GM23338 (cell line): ENCODE measurements at regions not wholly inside any gene's neighbourhood (a gene's known extent, or its start where the extent isn't known, plus 50 kb on each side); places are given as distances from the start of the nearest gene placed in this dataset.

Experiments used
- ATAC-seq: fragments of 200-7000 bp; cut with Tn5 transposase; 3 replicates; pipeline ENCODE4 v1.9.1; 2020
- DNase-seq: peaks from one replicate; pipeline ENCODE4 v3.0.0-alpha.2; 2015; ENCODE audit warnings: low spot score
- H2AFZ ChIP-seq: fragments of 200-600 bp; sonication (generic); 2 replicates; pipeline ENCODE4 v1.8.0; 2016; ENCODE audit warnings: antibody characterized with exemption, mild to moderate bottlenecking, moderate library complexity
- H3F3A ChIP-seq: fragments of 200-600 bp; sonication (generic); replicated peaks from 2 replicates; pipeline ENCODE4 v1.8.0; 2017; ENCODE audit warnings: antibody characterized with exemption, mixed run types, low read depth
- H3K27ac ChIP-seq: fragments of 200-600 bp; sonication (generic); 2 replicates; pipeline ENCODE4 v1.6.1; 2016; ENCODE audit warnings: low read depth
- H3K27me3 ChIP-seq: fragments of 200-600 bp; sonication (generic); 2 replicates; pipeline ENCODE4 v1.8.0; 2016; ENCODE audit warnings: mild to moderate bottlenecking, mixed run types, moderate library complexity; ENCODE audit not compliant: insufficient read depth
- H3K36me3 ChIP-seq: fragments of 200-600 bp; sonication (generic); 2 replicates; pipeline ENCODE4 v1.8.0; 2016; ENCODE audit warnings: mild to moderate bottlenecking; ENCODE audit not compliant: insufficient read depth
- H3K4me1 ChIP-seq: fragments of 200-600 bp; sonication (generic); 2 replicates; pipeline ENCODE4 v1.8.0; 2016; ENCODE audit warnings: mild to moderate bottlenecking, moderate library complexity; ENCODE audit not compliant: insufficient read depth
- H3K4me2 ChIP-seq: fragments of 200-600 bp; sonication (generic); 2 replicates; pipeline ENCODE4 v1.7.1; 2017; ENCODE audit warnings: mixed run types
- H3K4me3 ChIP-seq: fragments of 200-600 bp; sonication (generic); 2 replicates; pipeline ENCODE4 v1.6.1; 2016; ENCODE audit warnings: mixed run types
- H3K79me2 ChIP-seq: fragments of 200-600 bp; sonication (generic); replicated peaks from 2 replicates; pipeline ENCODE4 v1.8.0; 2017; ENCODE audit warnings: mild to moderate bottlenecking; ENCODE audit not compliant: insufficient read depth
- H3K9me2 ChIP-seq: fragments of 200-600 bp; sonication (generic); 2 replicates; pipeline ENCODE4 v1.8.0; 2017; ENCODE audit not compliant: insufficient read depth
- H4K20me1 ChIP-seq: fragments of 200-600 bp; sonication (generic); replicated peaks from 2 replicates; pipeline ENCODE4 v1.8.0; 2017; ENCODE audit warnings: mild to moderate bottlenecking; ENCODE audit not compliant: insufficient read depth
- H3K27ac Mint-ChIP-seq: 2 replicates; pipeline ENCODE4 v1.8.0; 2020; ENCODE audit warnings: inconsistent platforms, mild to moderate bottlenecking, moderate library complexity, mixed read lengths
- H3K27me3 Mint-ChIP-seq: 3 replicates; pipeline ENCODE4 v1.8.0; 2022; ENCODE audit warnings: low read depth, mild to moderate bottlenecking, moderate library complexity, mixed read lengths, inconsistent platforms; ENCODE audit not compliant: insufficient read depth, poor library complexity
- H3K36me3 Mint-ChIP-seq: 3 replicates; pipeline ENCODE4 v1.8.0; 2021; ENCODE audit warnings: low read depth, mild to moderate bottlenecking, inconsistent platforms, moderate library complexity, mixed read lengths
- H3K4me1 Mint-ChIP-seq: 3 replicates; pipeline ENCODE4 v1.8.0; 2020; ENCODE audit warnings: mild to moderate bottlenecking, inconsistent platforms, mixed read lengths
- H3K4me3 Mint-ChIP-seq: 3 replicates; pipeline ENCODE4 v1.8.0; 2021; ENCODE audit warnings: moderate library complexity, mild to moderate bottlenecking, inconsistent platforms, mixed read lengths
- H3K9me3 Mint-ChIP-seq: 3 replicates; pipeline ENCODE4 v1.8.0; 2020; ENCODE audit warnings: moderate library complexity, mild to moderate bottlenecking, inconsistent platforms, mixed read lengths
- CREB1 ChIP-seq: fragments of 250-450 bp; sonication (Bioruptor Pico); IDR thresholded peaks from 2 replicates; pipeline ENCODE4 v1.5.0; 2020; ENCODE audit warnings: low read depth, mild to moderate bottlenecking, moderate library complexity
- CTCF ChIP-seq, 2 experiments: fragments of 200-600 bp in 1 of 2; sonication (generic) in 1 of 2; conservative IDR thresholded peaks; 2 replicates each; pipeline versions ENCODE4 v1.5.1 to v1.6.1; 2016 to 2017; ENCODE audit warnings: antibody characterized with exemption in 2 of 2, low read depth in 2 of 2, mild to moderate bottlenecking in 2 of 2, moderate library complexity in 1 of 2
- EZH2 ChIP-seq: fragments of 200-600 bp; sonication (generic); IDR thresholded peaks from one replicate; pipeline ENCODE4 v1.8.0; 2017; ENCODE audit warnings: antibody characterized with exemption, mild to moderate bottlenecking, low read depth; ENCODE audit not compliant: unreplicated experiment
- EZH2phosphoT487 ChIP-seq: fragments of 200-600 bp; sonication (generic); IDR thresholded peaks from one replicate; pipeline ENCODE4 v1.8.1; 2018; ENCODE audit warnings: antibody characterized with exemption; ENCODE audit not compliant: unreplicated experiment
- JUNB ChIP-seq: IDR thresholded peaks from one replicate; pipeline ENCODE4 v1.6.1; 2016; ENCODE audit warnings: antibody characterized with exemption; ENCODE audit not compliant: unreplicated experiment
- NANOG ChIP-seq: IDR thresholded peaks from 2 replicates; pipeline ENCODE4 v1.6.1; 2016; ENCODE audit warnings: antibody characterized with exemption, borderline replicate concordance
- POLR2AphosphoS5 ChIP-seq: IDR thresholded peaks from 2 replicates; pipeline ENCODE4 v1.6.1; 2016; ENCODE audit warnings: antibody characterized with exemption, low read depth
- STAT1 ChIP-seq: IDR thresholded peaks from one replicate; pipeline ENCODE4 v1.6.1; 2016; ENCODE audit warnings: antibody characterized with exemption; ENCODE audit not compliant: unreplicated experiment
- ZNF114 ChIP-seq: fragments of 250-450 bp; sonication (Bioruptor Pico); IDR thresholded peaks from 2 replicates; pipeline ENCODE4 v1.5.0; 2020; ENCODE audit warnings: mild to moderate bottlenecking, moderate library complexity
- ZNF331 ChIP-seq: fragments of 250-450 bp; sonication (Bioruptor Pico); IDR thresholded peaks from 2 replicates; pipeline ENCODE4 v1.5.0; 2020; ENCODE audit warnings: low read depth, mild to moderate bottlenecking, moderate library complexity
- TF ChIP-seq, protein P1 (sequence below): IDR thresholded peaks from one replicate; pipeline ENCODE4 v1.6.1; 2018; ENCODE audit warnings: antibody characterized with exemption; ENCODE audit not compliant: unreplicated experiment
- TF ChIP-seq, protein P2 (sequence below): IDR thresholded peaks from 2 replicates; pipeline ENCODE4 v1.6.1; 2016; ENCODE audit warnings: antibody characterized with exemption

DNA sequence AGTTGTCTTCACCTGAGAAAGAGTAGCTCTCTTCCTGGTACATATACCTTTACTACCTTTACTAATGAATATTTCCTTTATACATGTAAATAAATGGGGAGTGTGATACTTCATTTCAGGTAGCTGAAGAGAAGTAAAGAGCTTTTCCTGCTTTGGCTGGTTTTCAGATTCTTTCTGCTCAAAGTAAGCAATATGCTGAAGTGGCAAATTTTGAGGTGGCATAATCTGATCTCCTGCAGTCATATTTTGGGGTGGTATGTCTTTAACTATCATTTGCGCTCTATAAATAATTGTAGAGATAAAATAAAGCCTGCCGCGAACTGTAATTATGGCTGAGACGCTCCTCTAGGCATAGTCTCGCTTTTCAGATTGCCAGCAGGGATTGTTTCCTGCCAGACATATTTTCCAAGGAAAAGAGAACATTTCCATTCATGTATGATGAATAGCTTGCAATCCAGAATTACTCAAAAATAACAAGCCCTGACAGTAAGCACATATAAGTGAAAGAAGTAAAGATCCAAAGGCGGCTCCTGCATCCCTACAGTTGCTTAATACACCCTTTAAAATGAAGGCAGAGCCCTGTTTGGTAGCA lies 200.7 kb downstream of the C12orf50 start (continued):
- TF ChIP-seq, protein P1, sequence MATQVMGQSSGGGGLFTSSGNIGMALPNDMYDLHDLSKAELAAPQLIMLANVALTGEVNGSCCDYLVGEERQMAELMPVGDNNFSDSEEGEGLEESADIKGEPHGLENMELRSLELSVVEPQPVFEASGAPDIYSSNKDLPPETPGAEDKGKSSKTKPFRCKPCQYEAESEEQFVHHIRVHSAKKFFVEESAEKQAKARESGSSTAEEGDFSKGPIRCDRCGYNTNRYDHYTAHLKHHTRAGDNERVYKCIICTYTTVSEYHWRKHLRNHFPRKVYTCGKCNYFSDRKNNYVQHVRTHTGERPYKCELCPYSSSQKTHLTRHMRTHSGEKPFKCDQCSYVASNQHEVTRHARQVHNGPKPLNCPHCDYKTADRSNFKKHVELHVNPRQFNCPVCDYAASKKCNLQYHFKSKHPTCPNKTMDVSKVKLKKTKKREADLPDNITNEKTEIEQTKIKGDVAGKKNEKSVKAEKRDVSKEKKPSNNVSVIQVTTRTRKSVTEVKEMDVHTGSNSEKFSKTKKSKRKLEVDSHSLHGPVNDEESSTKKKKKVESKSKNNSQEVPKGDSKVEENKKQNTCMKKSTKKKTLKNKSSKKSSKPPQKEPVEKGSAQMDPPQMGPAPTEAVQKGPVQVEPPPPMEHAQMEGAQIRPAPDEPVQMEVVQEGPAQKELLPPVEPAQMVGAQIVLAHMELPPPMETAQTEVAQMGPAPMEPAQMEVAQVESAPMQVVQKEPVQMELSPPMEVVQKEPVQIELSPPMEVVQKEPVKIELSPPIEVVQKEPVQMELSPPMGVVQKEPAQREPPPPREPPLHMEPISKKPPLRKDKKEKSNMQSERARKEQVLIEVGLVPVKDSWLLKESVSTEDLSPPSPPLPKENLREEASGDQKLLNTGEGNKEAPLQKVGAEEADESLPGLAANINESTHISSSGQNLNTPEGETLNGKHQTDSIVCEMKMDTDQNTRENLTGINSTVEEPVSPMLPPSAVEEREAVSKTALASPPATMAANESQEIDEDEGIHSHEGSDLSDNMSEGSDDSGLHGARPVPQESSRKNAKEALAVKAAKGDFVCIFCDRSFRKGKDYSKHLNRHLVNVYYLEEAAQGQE: no peak
- TF ChIP-seq EZH2 (no peak), POLR2AphosphoS5 (no peak), STAT1 (no peak)

GRCh38 chr12:87827638-87828264 lies 201.4 kb downstream of the C12orf50 start:
- Mint-ChIP-seq H3K9me3 (no peaks in the 10 kb centered on the region), H3K4me1 (no peaks in the 10 kb centered on the region), H3K36me3 (no peaks in the 10 kb centered on the region), H3K27ac (no peak overlapping the region), H3K27me3 (no peaks in the 10 kb centered on the region), H3K4me3 (no peak overlapping the region)
- TF ChIP-seq ZNF114 (no peak), EZH2phosphoT487 (no peak), CTCF (conservative IDR thresholded peaks at IDR 0.05; ENCODE audit: low read depth in 2 of 2) (no peak), EZH2 (no peak), JUNB (no peak), ZNF331 (CRISPR knock-in tag) (no peak), NANOG (no peak), POLR2AphosphoS5 (no peak), CREB1 (no peak)
- TF ChIP-seq, protein P2, sequence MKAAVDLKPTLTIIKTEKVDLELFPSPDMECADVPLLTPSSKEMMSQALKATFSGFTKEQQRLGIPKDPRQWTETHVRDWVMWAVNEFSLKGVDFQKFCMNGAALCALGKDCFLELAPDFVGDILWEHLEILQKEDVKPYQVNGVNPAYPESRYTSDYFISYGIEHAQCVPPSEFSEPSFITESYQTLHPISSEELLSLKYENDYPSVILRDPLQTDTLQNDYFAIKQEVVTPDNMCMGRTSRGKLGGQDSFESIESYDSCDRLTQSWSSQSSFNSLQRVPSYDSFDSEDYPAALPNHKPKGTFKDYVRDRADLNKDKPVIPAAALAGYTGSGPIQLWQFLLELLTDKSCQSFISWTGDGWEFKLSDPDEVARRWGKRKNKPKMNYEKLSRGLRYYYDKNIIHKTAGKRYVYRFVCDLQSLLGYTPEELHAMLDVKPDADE: no peak
- TF ChIP-seq, protein P1: no peak
- H4K20me1 ChIP-seq: no peaks in the 10 kb centered on the region
- no peak overlapping the region for H2AFZ ChIP-seq
- H3K36me3 ChIP-seq: no peaks in the 10 kb centered on the region
- no peak overlapping the region for H3K4me3 ChIP-seq
- ATAC-seq (no peak), DNase-seq (no peak)
- H3K27ac ChIP-seq: no peak overlapping the region
- no peaks in the 10 kb centered on the region for H3K4me1 ChIP-seq
- no peaks in the 10 kb centered on the region for H3F3A ChIP-seq
- no peaks in the 10 kb centered on the region for H3K27me3 ChIP-seq
- no peaks in the 10 kb centered on the region for H3K9me2 ChIP-seq
- H3K79me2 ChIP-seq: no peaks in the 10 kb centered on the region
- no peak overlapping the region for H3K4me2 ChIP-seq
